ENCODE measurements at regions not wholly inside any gene's neighbourhood (a gene's known extent, or its start where the extent isn't known, plus 50 kb on each side); places are given as distances from the start of the nearest gene placed in this dataset.

GRCh38 chr14:39912192-39913100, 480.2 kb upstream of the FBXO33 start:
- no peak for TF ChIP-seq CTCF (IDR thresholded peaks at IDR 0.05)
- no peak for ATAC-seq (ENCODE audit: low FRiP score)

DNA sequence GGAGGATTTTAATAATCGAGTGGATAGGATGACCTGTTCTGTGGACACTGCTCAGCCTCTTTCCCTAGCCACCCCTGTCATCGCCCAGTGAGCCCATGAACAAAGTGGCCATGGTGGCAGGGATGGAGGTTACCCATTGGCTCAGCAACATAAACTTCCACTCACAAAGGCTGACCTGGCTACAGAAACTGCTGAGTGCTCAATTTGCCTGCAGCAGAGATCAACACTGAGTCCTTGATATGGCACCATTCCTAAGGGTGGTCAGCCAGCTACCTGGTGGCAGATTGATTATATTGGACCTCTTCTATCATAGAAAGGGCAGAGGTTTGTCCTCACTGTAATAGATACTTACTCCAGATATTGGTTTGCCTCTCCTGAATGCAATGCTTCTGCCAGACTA, 465.4 kb upstream of the FBXO33 start:
- TF ChIP-seq CTCF (IDR thresholded peaks at IDR 0.05), result no peak
- no peak for ATAC-seq (ENCODE audit: low FRiP score)

More at GRCh38 chr14:39912192-39913100, 480.2 kb upstream of the FBXO33 start:
- no peak for DNase-seq (ENCODE audit: low spot score)

GRCh38 chr14:39890026-39890425, 457.8 kb upstream of the FBXO33 start:
- no peak for ATAC-seq (ENCODE audit: low FRiP score)
- no peak for DNase-seq (ENCODE audit: low spot score)
- no peak for TF ChIP-seq CTCF (IDR thresholded peaks at IDR 0.05)

More for the DNA sequence above, 465.4 kb upstream of the FBXO33 start:
- no peak for DNase-seq (ENCODE audit: low spot score)

DNA sequence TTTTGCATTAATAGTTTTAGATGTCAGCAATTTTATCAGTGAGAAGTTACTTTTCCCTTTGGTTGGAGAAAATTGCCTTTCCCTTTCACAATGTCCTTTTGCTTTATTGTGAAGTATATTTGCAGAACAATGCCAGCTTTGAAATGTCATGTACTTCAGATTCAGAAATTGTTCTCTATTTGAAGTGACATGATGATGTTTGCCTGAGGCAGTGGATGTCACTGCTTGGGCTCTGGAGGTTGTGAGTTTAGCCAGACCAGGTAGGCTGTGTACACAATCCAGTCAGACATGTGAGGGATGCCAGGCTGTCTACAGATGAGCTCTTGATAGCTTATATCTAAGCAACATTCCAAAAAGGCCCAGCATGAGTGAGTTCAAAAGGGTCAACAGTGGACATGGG, 451.9 kb upstream of the FBXO33 start:
- no peak for TF ChIP-seq CTCF (IDR thresholded peaks at IDR 0.05)
- no peak for DNase-seq (ENCODE audit: low spot score)
- no peak for ATAC-seq (ENCODE audit: low FRiP score)

- DNase-seq (ENCODE audit: low spot score) (no peak), ATAC-seq (ENCODE audit: low FRiP score) (no peak)
- no peak for TF ChIP-seq CTCF (IDR thresholded peaks at IDR 0.05)
These were observed 448.7 kb upstream of the FBXO33 start for GRCh38 chr14:39880965-39881364.

DNA sequence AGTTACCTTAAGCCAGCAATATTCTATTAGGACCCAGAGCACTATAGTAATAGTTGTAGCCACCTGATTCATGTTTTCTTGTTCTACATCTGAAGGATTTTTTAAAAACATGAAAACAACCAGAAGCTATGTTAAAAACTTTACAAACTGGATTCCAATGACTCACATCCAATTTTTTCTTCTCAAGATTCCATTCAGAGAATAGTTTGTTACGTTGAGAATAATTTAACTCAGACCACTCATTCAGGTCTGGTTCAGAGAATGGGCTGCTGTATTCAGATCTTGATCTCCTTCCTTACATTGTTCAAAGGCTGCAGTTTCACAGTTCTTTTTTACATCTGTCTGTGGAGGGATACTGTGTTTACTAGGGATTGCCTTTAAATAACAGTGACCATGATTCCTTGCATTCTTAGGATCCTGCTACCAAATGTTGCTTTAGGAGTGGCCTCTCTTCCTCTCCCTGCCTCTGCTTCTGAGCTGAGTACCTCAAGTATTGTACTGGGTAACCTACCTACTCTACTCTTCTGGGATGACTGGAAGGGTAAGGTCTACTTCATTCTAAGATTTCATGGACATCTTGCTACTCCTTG, 448.0 kb upstream of the FBXO33 start:
- ATAC-seq (ENCODE audit: low FRiP score) (no peak), DNase-seq (ENCODE audit: low spot score) (no peak)
- no peak for TF ChIP-seq CTCF (IDR thresholded peaks at IDR 0.05)
